Activated CD8-positive, alpha-beta memory T cell treated with anti-CD3 and anti-CD28 coated beads for 4 hours (primary cell): ENCODE measurements at regions not wholly inside any gene's neighbourhood (a gene's known extent, or its start where the extent isn't known, plus 50 kb on each side); places are given as distances from the start of the nearest gene placed in this dataset.
"Not testable (repeated sequence)": the region's sequence is repeated elsewhere in the genome, so short reads cannot be mapped to it uniquely, and the experiment has no call there.

Experiments
- DNase-seq, 2 donors: peaks; one replicate each; pipeline ENCODE4 v3.0.0-alpha.2; 2020; ENCODE audit warnings: low read depth in 2 of 2

GRCh38 chr13:90246005-90246404 lies 1101.5 kb upstream of the MIR17HG start:
- no peak for DNase-seq

GRCh38 chr13:90246687-90247345 lies 1100.7 kb upstream of the MIR17HG start:
- DNase-seq: no peak

DNA sequence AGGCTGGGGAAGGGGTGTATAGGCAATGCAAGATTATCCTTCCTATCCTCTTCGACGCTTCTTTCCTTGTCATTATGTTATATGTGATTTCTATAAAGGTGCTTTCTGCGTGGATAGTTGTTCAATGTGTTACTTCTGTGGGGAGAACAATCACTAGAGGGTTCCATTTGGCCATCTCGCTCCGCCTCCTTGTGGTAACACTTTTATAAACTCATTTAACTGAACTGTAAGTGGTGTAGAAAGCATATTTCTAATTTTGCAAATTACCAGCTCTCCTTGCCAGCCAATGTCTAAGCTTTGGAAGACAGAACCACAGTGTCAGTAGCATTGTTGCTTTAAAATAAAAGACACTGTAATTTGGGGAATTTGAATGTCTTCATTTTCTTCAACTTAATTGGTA lies 1093.7 kb upstream of the MIR17HG start:
- no peak for DNase-seq

GRCh38 chr13:90254437-90254836 lies 1093.0 kb upstream of the MIR17HG start:
- DNase-seq: no peak

GRCh38 chr13:90256746-90257145 lies 1090.7 kb upstream of the MIR17HG start:
- DNase-seq: no peak

DNA sequence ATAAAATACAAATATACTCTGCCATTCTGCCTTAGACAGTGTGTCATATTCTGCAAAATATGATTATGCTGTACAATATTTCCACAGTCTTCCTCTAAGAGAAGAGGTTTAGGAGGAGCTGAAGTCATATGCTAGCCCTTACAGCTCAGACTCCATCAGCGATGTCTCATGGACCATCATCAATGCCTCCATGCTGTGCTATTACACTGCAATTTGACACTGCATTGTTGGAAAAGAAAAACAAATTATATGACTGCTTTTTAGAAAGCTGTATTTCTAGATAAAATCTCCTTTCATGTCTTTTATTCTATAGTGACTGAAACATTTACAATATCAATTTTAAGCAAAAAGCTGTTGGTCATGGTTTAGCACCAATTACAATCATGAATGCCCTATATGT lies 1089.4 kb upstream of the MIR17HG start:
- DNase-seq: no peak

DNA sequence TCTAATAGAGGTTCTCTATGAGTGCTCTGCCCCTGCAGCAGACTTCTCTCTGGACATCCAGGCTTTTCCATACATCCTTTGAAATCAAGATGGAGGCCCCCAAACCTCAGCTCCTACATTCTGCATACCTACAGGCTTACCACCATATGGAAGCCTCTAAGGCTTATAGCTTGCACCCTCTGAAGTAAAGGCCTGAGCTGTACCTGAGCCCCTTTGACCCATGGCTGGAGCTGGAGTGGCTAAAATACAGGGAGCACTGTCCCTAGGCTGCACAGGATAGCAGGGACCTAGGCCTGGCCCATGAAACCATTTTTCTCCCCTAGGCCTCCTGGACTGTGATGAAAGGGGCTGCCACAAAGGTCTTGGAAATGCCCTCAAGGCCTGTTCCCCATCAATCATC lies 1086.1 kb upstream of the MIR17HG start:
- no peak for DNase-seq

- DNase-seq: no peak
Observed at GRCh38 chr13:90270226-90270625, 1077.3 kb upstream of the MIR17HG start.

DNA sequence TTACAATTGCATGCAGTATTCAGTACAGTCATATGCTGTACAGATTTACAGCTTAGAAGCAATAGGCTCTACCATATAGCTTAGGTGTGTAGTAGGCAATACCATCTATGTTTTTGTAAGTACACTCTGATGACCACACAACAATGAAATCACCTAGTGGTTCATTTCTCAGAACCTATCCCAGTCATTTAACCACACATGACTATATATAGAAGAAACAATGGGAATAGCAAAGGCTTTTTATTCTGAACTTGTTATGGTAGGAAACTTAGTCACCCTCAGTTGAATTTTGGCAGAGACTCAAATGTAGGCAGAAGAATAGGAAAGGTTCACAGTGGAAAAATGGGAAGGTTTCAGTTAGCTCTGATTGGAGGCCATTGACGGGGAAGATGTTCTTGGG lies 1075.1 kb upstream of the MIR17HG start:
- no peak for DNase-seq

DNA sequence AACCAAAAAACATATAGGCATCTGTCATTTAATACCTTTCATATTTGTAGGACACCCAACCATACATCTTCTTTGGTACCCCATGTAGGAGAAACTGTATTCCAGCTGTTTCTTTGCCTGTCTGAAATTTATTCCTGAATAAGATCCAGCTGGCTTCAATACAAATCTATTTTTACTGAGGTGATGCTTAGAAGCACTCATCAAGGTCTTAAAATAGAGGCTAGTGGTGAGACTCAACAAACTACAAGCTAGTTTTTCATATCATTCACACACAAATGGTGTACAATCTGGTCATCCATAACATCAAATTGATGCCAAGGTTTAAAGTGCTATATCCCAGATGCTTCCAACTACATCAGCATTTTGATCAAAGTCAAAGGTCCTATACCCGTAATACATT lies 1071.3 kb upstream of the MIR17HG start:
- no peak for DNase-seq

DNA sequence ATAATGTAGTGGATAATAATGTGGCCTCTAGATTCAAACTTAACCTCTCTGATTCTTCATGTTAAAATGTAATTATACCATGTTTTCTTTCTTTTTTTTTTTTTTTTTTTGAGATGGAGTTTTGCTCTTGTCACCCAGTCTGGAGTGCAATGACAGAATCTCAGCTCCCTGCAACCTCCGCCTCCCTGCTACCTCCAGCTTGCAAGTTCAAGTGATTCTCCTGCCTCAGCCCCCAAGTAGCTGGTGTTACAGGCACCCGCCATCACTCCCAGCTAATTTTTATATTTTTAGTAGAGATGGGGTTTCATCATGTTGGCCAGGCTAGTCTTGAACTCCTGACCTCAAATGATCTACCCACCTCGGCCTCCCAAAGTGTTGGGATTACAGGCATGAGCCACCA lies 1069.3 kb upstream of the MIR17HG start:
- DNase-seq: not testable (repeated sequence)

- DNase-seq: no peak
Observed at GRCh38 chr13:90281709-90282108, 1065.8 kb upstream of the MIR17HG start.

- no peak for DNase-seq
Observed at GRCh38 chr13:90287521-90287920, 1060.0 kb upstream of the MIR17HG start.

DNA sequence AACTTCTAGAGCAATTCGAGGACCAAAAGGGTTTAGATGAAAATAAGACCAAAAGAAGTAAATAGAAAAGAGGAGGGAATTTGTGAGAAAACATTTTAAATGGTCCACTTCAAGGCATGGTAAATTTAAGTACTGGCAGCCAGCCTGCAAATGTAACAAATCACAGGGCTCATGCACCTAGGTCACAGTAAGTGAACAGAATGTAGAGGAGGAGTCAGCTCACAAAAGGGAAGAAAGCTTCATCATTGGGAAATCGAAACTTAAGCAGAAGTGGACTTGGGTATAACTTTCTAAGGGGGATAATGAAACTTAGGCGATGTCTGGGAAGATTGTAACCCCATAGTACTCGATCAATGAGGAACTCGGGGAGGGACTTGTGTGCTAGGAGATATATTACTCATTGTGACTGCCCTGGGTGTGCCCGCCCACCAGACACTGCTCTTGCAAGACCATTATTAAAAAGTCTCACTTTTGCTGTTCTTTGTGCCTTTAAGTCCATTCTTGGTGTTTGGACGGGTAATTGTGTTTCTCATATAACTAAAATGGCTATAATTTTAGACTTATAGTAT lies 1053.6 kb upstream of the MIR17HG start:
- DNase-seq: no peak

- DNase-seq: no peak
Observed at GRCh38 chr13:90299238-90299637, 1048.2 kb upstream of the MIR17HG start.

DNA sequence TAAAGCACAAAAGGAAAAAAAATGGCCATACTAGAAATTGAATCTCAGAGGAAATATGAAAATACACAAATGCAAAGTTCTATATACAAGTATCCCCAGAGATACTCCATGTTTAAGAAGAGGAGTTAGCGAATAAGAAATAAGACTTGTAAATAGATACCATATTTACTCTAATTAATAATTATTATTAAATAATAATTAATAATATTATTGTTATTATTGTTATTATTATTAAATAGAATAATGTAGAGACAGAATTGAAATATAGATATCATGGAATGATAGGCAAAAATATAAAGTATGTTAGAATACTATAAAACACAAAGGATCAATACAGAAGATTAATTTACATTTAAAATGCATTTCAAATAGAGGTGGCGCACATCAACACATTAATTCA lies 1047.5 kb upstream of the MIR17HG start:
- no peak for DNase-seq

GRCh38 chr13:90302107-90302506 lies 1045.4 kb upstream of the MIR17HG start:
- DNase-seq: no peak

DNA sequence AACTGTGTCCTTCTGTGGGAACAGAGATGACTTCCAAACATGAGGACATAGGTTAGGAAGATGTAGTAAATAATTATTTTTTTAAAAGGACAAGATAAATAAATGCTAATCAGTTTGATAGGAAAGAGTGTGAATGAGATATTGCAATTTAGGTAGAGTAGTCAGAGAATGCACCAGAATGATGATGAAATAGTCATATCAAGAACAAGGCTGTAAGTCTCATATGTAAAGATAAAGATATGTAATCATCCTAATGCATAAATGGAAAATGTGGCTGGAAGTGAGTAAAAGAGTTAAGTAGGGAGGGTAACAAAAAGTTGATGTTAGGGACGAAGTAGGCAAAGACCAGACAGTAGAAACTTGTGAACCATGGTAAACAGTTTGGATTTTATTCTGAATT lies 1041.7 kb upstream of the MIR17HG start:
- no peak for DNase-seq

GRCh38 chr13:90307136-90307535 lies 1040.4 kb upstream of the MIR17HG start:
- DNase-seq: no peak

DNA sequence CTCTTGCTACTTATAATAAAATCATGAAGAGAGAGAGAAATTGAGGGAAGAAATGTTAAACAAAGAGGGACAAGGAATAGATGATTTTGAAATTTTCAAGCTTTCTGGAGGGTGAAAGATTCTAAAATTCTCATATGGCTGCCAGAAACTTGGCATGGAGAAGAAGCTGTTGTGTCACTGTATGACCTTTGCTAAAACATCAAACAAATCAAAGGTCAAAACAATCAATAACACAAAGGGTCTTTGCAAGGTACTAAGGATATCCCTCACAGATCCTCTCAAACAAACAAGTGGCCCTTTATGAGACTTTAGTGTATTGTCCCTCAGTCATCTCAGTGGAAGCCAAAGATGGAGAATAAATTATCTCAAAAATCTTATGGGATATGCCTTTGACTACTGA lies 1039.2 kb upstream of the MIR17HG start:
- no peak for DNase-seq

DNA sequence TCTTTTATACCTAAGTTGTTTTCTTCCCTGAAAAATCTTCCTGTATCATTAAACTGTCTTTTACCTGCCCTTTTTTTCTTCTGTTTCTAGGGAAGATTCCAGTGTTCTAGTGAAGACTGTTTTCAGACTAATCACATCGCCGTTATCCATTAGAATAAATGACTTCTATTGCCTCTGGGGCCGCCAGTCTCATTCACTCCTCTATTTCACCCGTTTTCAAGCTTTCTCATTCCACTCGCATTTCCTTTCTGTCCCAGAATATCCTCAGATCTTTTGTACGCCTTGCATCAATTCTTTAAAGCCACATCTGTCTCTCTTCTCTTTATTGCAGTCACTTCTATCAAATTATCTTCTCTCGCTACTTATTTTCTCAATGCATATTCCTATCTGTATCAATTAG lies 1035.6 kb upstream of the MIR17HG start:
- DNase-seq: no peak

GRCh38 chr13:90315061-90315460 lies 1032.4 kb upstream of the MIR17HG start:
- no peak for DNase-seq

GRCh38 chr13:90320664-90321063 lies 1026.8 kb upstream of the MIR17HG start:
- no peak for DNase-seq
